ENCODE measurements at regions not wholly inside any gene's neighbourhood (a gene's known extent, or its start where the extent isn't known, plus 50 kb on each side); places are given as distances from the start of the nearest gene placed in this dataset.

DNA sequence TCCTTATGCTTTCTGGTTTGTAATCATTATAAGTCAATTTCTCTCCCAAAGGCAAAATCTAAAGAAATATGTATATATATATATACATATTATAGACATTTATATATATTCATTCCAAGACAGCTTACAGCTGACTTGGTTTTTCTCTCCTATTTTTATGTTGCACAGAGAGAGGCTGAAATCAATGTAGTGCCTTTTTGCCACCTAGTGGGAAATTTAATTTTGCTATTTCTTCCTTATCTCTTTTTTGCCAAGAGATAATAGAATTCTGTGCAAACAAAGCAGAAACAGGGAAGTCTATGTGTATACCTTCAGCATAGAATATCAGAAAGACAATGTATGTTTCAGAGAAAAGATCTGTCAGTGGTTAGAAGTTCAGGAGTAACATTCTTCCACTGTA, 186.0 kb upstream of the ANO5 start:
- Histone ChIP-seq H3K9me3 (peaks cover 0 to 3% (median 0%) of the 10 kb centered on the region in 4 donors), H3K27me3 (no peaks in the 10 kb centered on the region), H3K4me1 (no peaks in the 10 kb centered on the region), H3K36me3 (no peaks in the 10 kb centered on the region), H3K4me3 (no peak overlapping the region), H3K27ac (no peak overlapping the region)
- no peak for DNase-seq (ENCODE audit: low spot score in 2 of 2)
- TF ChIP-seq EP300 (IDR thresholded peaks at IDR 0.05) (no peak), POLR2A (IDR thresholded peaks at IDR 0.05) (no peak)
- TF ChIP-seq, protein P1, sequence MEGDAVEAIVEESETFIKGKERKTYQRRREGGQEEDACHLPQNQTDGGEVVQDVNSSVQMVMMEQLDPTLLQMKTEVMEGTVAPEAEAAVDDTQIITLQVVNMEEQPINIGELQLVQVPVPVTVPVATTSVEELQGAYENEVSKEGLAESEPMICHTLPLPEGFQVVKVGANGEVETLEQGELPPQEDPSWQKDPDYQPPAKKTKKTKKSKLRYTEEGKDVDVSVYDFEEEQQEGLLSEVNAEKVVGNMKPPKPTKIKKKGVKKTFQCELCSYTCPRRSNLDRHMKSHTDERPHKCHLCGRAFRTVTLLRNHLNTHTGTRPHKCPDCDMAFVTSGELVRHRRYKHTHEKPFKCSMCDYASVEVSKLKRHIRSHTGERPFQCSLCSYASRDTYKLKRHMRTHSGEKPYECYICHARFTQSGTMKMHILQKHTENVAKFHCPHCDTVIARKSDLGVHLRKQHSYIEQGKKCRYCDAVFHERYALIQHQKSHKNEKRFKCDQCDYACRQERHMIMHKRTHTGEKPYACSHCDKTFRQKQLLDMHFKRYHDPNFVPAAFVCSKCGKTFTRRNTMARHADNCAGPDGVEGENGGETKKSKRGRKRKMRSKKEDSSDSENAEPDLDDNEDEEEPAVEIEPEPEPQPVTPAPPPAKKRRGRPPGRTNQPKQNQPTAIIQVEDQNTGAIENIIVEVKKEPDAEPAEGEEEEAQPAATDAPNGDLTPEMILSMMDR (IDR thresholded peaks at IDR 0.05): no peak

DNA sequence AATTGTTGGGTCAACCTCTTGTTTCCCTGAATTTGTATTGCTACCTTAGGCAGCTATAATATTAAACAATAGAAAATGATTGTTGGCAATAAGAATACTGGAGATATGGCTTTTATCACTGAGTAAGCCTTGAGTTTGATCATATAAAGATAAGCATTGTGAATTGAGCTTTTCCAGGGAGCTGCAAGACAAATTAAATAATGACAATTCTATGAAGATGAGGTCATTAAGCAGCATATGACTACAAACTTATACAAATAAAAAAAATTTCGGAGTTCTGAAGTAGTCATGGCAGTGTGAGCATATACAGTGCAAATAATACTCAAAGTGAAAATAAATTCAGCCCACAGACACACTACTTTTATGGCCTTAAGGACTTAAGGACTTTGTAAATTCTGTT, 161.1 kb upstream of the ANO5 start:
- H3K9me3 ChIP-seq: peaks cover 0 to 2% (median 0%) of the 10 kb centered on the region in 4 donors
- TF ChIP-seq POLR2A (IDR thresholded peaks at IDR 0.05) (no peak), EP300 (IDR thresholded peaks at IDR 0.05) (no peak)
- TF ChIP-seq, protein P1 (IDR thresholded peaks at IDR 0.05): no peak
- no peaks in the 10 kb centered on the region for H3K36me3 ChIP-seq
- no peak overlapping the region for H3K27ac ChIP-seq
- H3K4me1 ChIP-seq: no peaks in the 10 kb centered on the region
- 33 to 44% methylated on average over 1 of the region's 1 CpG for WGBS, 2 donors
- no peak for DNase-seq (ENCODE audit: low spot score in 2 of 2)
- no peaks in the 10 kb centered on the region for H3K27me3 ChIP-seq
- H3K4me3 ChIP-seq: no peak overlapping the region

DNA sequence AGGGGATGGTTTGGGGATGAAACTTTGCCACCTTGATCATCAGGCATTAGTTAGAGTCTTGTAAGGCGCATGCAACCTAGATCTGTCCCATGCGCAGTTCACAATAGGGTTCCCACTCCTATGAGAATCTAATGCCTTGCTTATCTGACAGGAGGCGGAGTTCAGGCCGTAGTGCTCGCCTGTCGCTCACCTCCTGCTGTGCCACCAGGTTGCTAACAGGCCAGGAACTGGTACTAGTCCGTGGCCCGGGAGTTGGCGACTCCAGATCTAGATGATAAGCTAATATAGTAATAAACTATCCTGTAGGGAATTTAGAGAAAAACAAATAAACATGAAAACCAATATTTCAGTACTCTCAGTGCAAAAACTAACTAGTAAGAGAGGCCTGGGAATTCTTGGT, 155.4 kb upstream of the ANO5 start:
- Histone ChIP-seq H3K27ac (no peak overlapping the region), H3K4me1 (no peaks in the 10 kb centered on the region), H3K27me3 (no peaks in the 10 kb centered on the region), H3K36me3 (no peaks in the 10 kb centered on the region), H3K9me3 (peaks cover 0 to 2% (median 0%) of the 10 kb centered on the region in 4 donors), H3K4me3 (no peak overlapping the region)
- no peak for TF ChIP-seq POLR2A (IDR thresholded peaks at IDR 0.05)
- TF ChIP-seq EP300 (IDR thresholded peaks at IDR 0.05): no peak
- TF ChIP-seq, protein P1 (IDR thresholded peaks at IDR 0.05): no peak
- DNase-seq (ENCODE audit: low spot score in 2 of 2): no peak
- 68 to 84% methylated on average over 9 of the region's 9 CpGs for WGBS, 2 donors

DNA sequence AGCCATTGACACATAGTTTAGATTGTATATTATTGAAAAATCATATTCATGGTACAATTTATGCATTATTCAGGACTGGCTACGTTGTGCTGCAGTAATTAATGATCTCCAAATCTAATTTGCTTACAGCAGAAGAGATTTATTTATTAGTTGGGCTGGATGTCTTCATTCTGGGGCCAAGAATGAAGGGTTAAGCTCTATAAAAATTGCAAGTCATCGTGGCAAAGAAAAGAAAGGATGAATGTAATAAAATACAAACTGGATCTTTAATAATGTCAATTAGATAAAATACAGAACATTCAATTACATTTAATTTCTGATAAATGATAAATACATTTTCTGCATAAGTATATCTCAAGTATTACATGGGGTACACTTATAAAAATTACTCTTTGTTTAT, 151.8 kb upstream of the ANO5 start:
- Histone ChIP-seq H3K4me3 (no peak overlapping the region), H3K9me3 (no peaks in the 10 kb centered on the region), H3K36me3 (no peaks in the 10 kb centered on the region), H3K4me1 (no peaks in the 10 kb centered on the region), H3K27me3 (no peaks in the 10 kb centered on the region), H3K27ac (no peak overlapping the region)
- DNase-seq (ENCODE audit: low spot score in 2 of 2): no peak
- 41 to 46% methylated on average over 2 of the region's 2 CpGs for WGBS, 2 donors
- no peak for TF ChIP-seq EP300 (IDR thresholded peaks at IDR 0.05)

DNA sequence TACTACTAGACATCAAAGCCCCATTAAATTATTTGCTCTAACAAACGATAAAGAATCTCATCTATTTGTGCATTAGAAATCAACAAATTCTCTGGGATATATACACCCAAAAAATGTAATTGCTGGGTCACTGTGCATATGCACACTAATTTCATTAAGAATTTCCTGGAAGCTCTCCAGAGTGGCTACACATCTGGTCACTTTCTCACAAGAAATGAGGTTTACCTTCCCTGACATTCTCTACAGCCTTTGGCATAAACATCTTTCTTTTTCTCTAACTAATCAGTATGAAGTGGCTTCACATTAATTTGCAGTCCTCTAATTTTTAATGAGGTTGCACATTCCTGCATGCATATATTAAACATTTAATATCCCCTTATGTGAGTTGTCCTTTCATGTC, 150.8 kb upstream of the ANO5 start:
- Histone ChIP-seq H3K36me3 (no peaks in the 10 kb centered on the region), H3K4me3 (no peak overlapping the region), H3K4me1 (no peaks in the 10 kb centered on the region), H3K27me3 (no peaks in the 10 kb centered on the region), H3K27ac (no peak overlapping the region), H3K9me3 (no peaks in the 10 kb centered on the region)
- DNase-seq (ENCODE audit: low spot score in 2 of 2): no peak
- TF ChIP-seq POLR2A (IDR thresholded peaks at IDR 0.05) (no peak), EP300 (IDR thresholded peaks at IDR 0.05) (no peak)
- TF ChIP-seq, protein P1 (IDR thresholded peaks at IDR 0.05): no peak
- 77 to 89% methylated on average over 1 of the region's 1 CpG for WGBS, 2 donors

DNA sequence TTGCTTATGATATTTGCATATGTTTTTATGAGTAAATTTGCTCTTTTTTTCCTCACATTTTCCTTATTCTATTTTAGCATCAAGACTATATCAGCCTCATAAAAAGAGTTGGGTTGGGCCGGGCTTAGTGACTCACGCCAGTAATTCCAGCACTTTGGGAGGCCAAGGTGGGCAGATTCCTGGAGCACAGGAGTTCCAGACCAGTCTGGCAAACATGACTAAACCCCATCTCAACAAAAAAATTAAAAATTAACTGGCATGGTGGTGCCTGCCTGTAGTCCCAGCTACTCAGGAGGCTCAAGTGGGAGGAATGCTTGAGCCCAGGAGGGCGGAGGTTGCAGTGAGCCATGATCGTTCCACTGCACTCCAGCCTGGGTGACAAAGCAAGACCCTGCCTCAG, 148.8 kb upstream of the ANO5 start:
- WGBS, 2 donors: 90 to 94% methylated on average over 4 of the region's 4 CpGs
- Histone ChIP-seq H3K4me3 (no peak overlapping the region), H3K9me3 (no peaks in the 10 kb centered on the region), H3K36me3 (no peaks in the 10 kb centered on the region), H3K27me3 (no peaks in the 10 kb centered on the region), H3K27ac (no peak overlapping the region), H3K4me1 (no peaks in the 10 kb centered on the region)
- no peak for DNase-seq (ENCODE audit: low spot score in 2 of 2)
- TF ChIP-seq, protein P1 (IDR thresholded peaks at IDR 0.05): no peak
- TF ChIP-seq EP300 (IDR thresholded peaks at IDR 0.05) (no peak), POLR2A (IDR thresholded peaks at IDR 0.05) (no peak)

Measured in tibial nerve (tissue), 4 donors.